ENCODE measurements at regions not wholly inside any gene's neighbourhood (a gene's known extent, or its start where the extent isn't known, plus 50 kb on each side); places are given as distances from the start of the nearest gene placed in this dataset.

GRCh38 chr21:16181018-16181417 is 451.2 kb downstream of the USP25 start:
- TF ChIP-seq FOXP2 (optimal IDR thresholded peaks at IDR 0.05; ENCODE audit: control extremely low read depth, extremely low read length, insufficient read depth) (no peak), POLR2AphosphoS5 (IDR thresholded peaks at IDR 0.05; ENCODE audit: borderline replicate concordance, low read depth, low read length) (no peak), EZH2 (IDR thresholded peaks at IDR 0.05) (no peak)

Measured in SK-N-MC (cell line).